HG02571 (cell line): ENCODE measurements at regions not wholly inside any gene's neighbourhood (a gene's known extent, or its start where the extent isn't known, plus 50 kb on each side); places are given as distances from the start of the nearest gene placed in this dataset.

ENCODE experiments used
- ATAC-seq: cut with Tn5 transposase; IDR thresholded peaks from one replicate; pipeline ENCODE4 v1.9.1; 2021; ENCODE audit warnings: mild to moderate bottlenecking, moderate library complexity; ENCODE audit not compliant: unreplicated experiment

DNA sequence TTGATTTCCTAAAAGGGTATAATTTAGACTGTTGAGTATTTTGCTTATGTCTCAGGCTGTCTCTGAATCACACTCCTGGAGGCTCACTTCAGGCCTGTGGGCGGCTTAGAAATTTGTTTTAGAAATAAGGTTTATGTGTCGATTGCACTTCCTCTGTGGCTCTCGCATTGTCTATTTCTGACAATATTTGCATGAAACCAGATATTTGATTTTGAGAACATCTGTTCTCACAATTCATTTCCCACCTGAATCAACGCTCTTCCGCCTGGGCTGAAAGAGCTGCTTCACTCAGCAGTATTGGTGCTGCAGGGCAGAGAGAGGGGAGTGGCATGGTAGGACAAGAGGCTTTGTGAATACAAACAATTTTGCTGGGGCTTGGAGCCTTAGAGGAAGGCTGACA, 262.0 kb downstream of the ADRA2A start:
- peak; percentile 82 for ATAC-seq

DNA sequence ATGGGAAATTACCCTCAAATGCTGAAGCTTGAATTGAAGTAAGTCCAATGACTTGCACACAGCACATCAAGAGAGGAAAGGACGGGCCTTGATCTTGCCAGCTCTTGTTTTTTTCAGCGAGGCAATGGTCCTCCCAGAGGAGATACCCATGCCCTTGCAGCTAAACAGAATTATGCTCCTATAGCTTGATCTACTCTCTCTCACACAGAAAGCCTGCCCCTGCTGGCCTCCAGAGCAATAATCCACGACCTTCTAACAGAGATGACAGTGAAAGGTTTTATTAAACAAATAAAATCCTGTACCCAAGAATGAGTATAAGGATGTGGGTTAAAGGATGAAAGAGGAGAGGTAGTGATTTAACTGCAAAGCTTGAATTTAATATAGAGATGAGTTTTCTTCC, 268.0 kb downstream of the ADRA2A start:
- ATAC-seq, result no peak

DNA sequence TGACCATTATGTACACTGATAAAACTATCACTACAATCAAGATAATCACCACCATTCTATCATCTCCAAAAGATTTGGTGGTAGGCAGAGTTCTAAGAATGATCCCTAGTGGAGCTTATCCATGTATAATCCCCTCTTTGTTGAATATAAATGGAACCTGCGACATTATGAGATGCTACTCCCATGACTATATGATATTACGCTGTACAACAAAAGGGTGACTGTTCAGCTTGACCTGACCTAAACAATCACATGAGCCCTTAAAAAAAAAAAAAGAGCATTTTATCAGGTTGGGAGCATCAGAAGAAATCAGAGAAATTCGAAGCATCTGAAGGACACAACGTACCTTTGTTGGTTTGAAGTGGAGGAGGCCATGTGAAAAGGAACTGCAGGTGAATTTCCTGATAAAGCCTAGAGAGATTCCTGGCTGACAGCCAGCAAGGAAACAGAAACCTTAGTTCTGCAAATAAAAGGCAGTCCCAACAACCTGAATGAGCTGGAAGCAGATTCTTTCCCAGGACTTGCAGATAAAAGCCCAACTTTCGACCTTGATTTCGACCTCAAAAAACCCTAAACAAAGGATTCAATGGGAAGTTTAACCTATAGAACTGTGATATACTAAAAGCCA, 270.7 kb downstream of the ADRA2A start:
- no peak for ATAC-seq

DNA sequence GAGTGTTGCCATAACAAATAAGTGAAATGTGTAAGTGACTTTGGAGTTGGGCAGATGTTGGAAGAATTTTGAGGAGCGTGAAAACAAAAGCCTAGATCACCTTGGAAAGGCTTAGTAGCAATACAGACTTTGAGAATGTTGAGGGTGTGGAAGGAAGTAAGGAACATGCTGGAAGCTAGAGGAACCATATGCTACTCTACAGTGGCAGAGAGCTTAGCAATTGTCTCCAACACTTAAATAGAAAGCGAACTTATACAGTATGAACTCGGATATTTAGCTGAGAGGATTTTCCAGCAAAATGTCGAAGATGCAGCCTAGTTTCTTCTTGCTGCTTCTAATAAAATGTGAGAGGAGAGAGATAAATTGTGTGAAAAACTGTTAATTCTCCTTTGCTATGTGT, 271.2 kb downstream of the ADRA2A start:
- ATAC-seq, result no peak

DNA sequence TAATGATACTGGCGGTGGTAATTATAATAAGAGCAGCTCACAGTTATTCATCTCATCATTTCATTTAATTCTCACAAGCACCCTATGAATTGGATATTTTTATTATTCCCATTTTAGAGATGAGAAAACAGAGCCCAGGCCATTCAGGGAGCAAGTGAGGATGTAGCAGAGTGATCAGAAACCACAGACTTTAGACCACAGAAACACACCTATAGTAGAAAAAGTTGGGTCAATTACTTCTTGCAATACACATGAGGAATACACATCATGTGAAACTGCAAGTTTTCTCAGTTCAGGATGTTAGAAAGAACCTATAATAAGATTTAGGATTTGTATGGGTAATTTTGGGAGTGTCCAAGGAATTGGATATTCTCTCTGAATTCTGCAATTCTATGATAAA, 278.0 kb downstream of the ADRA2A start:
- ATAC-seq, result no peak

DNA sequence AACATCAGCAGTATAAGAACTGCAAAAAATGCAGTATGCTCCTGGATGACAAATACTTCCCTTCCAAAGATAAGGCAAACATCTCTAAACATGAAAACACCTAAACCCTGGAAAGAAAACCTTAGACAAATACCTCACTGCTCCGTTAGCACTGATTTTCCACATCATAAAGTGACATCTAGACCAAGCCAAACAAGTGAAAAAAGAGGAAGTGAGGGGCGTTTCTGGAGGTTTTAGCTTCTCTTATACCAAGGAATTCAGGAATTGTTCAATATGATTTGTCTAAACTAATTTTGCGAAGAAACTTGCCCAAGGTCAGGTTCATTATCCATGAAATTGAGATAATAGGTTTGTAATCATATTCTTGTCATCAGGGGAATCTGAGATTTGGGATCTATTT, 279.7 kb downstream of the ADRA2A start:
- no peak for ATAC-seq

DNA sequence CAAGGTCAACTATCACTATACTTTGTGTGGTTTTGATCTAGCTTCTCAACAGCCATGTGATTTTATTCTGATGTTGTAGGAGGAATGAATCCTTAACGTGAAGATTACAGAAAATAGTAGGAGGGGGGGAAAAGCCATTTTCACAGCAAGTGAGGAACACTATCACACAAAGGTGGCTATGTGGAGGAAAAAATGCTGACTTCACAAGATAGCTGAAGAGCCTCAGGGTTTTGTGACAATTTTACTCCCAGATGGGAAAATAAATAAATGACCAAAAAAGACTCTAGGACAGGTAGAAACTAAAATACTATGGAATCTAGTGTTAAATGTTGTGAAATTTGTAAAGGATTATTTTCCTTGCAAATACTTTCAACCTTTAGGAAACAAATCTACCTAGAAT, 281.0 kb downstream of the ADRA2A start:
- no peak for ATAC-seq

DNA sequence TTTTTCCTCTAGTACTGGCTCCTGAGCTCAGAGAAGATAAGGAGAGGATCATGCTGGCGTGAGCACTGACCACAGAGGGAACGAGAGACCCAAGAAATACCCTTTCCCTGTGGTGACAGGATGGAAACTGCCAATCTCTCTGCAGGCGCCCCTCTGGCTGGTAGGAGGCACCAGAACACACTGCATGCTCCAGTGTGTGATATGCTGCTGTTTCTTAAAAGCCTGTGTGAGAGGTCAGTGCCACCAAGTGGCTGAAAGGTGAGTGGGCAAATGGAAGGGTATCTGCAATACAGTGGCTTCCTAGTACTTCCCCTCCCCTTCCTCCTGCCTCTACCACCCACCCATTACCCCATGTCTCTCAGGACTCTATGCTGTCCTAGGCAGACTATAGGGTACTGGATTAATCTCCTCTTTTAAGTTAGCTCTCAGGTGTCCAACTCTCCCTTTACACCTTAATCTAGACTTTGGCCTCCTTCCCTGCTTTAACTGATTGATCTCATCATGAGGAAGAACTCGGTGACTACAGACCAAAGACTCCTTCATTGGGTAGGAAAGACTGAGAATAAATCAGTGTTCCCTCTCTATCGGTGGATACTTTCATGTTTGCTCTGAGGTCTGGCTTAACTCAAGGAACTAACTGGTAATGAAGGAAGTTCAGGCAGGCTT, 283.6 kb downstream of the ADRA2A start:
- peak; percentile 82 for ATAC-seq

DNA sequence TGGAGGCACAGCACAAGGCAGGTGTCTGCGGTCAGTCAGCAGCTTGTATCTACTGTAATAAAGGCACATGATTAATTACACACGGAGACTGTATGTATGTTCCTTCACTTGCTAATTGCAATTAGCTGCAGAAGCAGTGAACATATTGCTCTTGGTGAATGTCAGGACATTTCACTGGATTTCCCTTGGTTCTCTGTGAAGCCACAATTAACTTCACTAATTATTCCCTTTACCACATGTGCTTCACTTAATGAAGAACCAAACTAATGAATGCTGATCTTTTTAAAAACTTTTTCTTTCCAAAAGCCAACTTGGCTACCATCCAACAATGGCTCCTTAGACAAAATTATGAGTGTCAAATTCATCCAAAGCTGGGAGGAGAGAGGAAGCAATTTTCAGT, 290.7 kb downstream of the ADRA2A start:
- ATAC-seq, result no peak

DNA sequence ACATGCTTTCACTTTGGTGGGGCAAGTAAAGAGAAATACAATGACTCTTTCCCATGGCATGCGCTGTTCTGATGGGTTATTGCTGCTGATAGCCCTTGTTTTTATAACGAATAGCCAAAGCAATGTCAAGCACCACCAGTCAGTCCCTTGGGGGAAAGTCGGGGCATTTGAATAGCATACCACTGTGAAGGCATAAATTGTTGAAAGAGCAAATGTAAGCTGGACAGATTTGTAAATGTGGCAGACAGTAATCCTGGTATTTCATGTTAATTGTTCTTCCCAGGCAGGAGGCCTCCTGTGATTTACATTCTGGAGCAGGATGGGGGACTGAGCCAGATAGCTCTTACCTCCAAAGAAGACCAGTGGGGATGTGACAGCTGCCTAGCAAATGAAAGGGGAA, 293.3 kb downstream of the ADRA2A start:
- ATAC-seq, result no peak

DNA sequence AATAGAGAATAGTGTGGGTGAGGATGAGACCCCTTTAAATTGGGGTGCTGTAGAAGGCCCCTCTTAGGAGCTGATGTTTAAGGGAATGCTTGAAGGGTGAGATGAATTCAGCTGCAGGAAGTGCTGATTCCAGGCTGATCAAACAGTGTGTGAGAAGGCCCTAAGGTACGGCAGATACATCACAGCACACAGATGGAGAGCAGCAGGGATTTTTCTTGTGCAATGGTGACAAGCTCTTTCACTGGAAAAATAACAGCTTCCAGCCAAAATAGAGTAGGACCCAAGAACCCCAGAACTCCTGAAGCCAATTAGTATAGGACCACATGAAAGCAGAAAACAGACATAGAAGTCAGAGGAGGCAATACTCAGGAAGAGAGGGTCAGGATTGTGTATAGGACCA, 296.9 kb downstream of the ADRA2A start:
- no peak for ATAC-seq

DNA sequence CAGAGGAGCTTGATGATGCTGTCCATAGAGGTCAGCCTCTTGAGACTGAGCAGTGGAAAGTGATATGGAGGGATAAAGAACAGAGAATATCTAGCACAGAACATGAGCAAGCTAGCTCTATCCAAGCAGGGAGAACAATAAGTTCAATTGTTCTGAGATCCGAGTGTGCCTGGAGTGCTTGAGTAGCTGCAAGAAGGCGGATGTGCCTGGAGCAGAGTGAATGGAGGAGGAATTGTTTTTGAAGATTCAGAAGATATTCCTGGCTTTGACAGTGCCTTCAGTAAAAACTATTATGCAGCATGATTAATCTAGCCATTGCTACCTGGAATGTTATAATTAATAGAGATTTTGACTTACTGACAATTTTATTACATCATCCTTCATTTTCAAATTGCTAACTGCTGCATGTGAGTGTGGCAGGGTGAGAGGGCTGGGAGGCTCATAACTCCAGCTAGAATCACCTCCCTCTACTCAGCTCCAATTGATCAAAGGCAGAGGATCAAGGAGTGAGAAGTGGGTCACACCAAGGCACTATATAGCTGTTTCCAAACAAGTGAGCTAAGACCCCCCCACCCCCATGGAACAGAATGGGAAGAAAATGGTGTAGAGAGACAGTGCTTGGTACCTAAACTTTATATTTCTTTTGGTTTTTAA, 302.8 kb downstream of the ADRA2A start:
- ATAC-seq, result no peak

DNA sequence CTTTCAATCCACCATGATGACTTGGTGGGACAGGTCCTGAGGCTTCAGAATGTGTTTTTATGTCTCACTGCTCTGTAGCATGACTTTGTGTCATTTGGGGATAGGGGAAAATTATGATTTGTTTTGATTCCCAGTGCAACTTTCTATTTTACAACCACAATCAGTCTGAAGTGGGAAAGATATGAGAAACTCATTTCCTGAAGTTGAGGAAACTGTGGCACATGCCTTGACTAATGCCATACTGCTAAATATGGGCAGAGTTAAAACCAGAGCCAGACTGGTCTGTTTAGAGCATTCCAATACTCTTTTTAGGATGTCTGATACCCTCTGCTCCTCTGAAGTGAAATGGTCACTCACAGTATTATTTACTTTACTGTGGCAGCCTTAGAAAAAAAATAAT, 307.7 kb downstream of the ADRA2A start:
- ATAC-seq, result no peak

DNA sequence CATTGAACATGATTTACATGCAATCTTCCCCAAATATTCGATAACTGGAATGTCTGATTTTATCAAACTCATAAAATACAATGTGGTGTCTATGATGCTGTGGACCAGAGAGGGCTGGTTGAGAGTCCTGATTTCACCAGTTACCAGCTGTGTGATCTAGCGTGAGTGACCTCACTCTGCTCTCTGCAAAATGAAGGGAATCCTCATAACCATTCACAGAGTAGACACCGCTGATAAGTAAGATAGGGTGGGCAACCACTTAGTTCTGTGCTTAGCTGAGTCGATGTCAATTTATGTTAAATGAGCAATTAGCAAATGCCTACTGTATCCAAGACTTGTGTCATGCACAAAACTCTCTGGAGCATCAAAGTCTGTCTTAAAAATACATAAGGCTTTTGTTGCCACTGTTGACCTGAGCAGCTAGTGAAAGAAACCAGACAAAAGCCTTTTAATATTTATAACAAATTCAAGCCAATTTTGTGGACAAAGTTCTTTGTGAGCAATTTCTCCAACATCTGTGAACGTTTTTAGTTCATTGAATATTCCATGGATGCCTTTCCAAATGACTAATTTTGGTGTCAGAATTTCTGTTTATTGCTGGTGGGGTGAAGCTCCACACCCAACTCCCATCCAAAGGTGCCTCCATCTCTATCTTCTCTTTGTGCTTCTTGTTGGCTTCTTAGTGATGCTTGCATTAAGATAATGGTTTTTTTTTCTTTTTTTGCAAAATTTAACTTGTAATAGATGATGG, 314.2 kb downstream of the ADRA2A start:
- ATAC-seq, result no peak

DNA sequence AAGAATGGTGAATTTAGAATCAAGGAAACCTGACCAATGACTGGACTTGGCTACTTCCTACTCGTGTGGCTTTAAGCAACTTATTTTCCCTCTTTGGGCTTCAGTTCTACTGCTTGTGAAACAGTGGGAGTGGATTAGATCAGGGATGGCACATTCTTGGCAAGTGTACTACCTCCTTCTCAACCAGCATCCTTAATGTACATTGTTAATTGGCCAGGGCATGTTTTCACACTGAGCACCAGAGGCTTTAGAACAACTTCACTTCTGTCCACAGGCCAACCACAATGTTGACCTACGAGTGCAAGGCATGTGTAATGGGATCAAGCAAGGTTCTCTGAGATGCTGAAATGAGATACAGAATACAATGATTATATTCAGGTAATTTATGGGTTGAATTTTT, 315.3 kb downstream of the ADRA2A start:
- ATAC-seq, result no peak

DNA sequence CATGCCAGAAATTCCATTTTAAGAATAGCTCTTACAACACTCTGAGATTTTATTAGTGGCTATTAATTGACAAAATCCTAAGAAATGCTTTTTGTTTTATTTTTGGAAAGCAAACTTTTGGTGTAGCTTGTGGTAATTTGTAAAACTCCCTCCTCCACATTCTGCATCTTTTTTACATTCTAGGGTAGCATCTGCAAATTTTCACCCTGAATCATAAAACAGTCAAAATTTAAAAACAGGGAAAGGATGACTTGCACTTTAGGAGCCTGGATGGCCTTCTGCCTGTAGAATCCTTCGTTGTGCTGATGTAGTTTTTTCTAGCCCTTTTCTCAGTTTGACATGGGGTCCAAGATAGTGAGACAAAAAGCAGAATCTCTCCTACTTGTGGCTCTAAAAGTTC, 316.1 kb downstream of the ADRA2A start:
- no peak for ATAC-seq

DNA sequence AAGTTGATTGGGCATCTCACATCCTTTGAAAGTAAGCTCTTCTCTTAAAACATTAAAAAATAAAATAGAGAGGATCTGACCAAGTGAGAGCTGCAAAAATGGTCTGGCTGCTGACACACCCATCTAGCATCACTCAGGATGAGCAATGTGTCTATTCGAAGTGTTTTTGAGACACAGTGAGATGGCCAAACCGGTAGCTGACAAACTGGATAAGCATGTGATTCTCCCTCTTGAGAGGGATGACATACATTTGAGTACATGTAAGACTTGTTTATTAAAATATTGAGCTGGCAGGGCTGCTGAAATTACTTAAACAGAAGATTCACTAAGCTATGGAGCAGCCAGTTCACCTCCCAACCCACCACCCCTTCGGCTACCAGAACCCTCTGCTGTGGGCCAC, 333.9 kb downstream of the ADRA2A start:
- ATAC-seq, result no peak

DNA sequence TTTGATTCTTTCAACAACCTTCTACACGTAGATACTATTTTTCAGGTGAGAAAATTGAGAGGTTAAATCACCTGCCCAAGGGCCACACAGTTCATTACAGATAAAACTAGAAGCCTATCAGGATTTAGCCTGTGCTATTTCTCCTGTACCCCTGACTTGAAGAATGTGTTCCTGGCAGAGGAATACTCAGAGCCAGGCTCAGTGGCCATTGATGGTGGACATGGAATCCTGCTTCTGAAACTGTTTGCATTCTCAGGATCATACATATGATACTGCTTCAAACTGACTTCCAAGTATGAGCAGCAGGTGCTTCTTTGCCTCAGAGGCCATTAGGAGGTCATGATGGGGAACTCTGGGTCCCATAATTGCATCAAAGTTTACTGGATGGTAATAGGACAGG, 348.6 kb downstream of the ADRA2A start:
- ATAC-seq, result no peak

DNA sequence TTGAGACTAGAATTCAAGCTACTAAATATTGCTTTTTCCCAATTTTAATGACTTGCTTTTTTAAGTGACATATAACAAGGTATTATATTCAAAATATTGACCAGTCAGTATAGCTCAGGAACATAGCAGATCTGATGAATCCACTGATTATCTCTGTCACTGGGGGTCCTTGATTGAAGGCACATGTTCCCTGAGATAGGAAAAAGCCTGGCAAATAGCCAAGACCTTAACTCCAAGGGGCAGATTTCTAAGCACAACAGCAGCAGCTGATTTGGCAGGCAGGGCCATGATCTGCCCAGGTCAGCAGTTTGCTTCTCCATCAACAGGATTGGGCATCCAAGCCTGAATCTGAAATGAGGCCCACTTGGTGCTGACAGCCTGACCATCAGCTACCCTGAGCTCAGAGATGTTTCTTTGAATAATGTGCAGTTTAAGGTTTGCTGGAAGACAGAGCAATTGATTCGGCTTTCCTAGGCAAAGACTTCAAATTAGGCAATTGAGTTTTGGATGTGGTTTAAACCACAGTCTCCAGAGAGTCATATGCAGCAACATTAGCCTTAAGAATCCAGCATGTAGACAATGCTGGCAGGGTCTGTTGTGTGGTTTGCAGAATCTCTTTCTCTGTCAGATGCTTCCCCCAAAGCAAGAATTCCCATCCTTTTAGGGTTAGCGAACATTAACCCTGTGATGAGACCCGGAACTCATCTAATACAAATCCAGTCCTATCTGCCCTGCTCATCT, 352.6 kb downstream of the ADRA2A start:
- no peak for ATAC-seq

DNA sequence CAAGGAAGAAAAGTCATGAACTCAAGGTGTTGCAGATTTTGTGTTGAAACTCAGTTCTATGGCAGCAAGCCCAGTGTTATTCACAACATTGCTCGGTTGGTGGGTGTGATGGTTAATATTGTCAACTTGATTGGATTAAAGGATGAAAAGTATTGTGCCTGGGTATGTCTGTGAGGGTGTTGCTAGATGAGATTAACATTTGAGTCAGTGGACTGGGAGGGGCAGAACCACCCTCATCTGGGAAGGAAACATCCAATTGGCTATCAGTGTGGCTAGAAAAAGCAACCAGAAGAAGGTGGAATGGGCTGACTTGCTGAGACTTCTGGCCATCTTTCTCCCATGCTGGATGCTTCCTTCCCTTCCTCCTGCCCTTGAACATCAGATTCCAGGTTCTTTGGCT, 353.2 kb downstream of the ADRA2A start:
- no peak for ATAC-seq

DNA sequence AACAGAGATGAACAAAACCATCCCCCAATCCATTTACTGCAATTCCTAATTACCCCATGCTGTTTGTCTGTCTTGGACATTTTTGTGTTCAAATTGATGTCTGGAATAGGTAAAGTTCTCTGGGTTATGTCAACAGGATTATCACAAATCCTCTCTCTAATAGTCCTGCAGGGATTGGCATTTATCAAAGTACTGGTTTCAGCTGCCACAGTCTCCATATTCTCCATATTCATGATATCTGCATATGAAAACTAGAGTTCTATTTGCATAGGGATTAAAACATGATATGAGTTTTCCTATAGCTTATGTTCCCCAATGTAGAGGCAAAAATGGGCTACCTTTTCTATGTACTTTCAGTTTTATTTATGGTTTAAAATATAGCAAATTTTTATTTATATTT, 355.8 kb downstream of the ADRA2A start:
- no peak for ATAC-seq
